AG09309 (cell line): ENCODE measurements at regions not wholly inside any gene's neighbourhood (a gene's known extent, or its start where the extent isn't known, plus 50 kb on each side); places are given as distances from the start of the nearest gene placed in this dataset.

Experiments used
- DNase-seq: peaks from one replicate; pipeline ENCODE4 v3.0.0-alpha.2; 2010; ENCODE audit warnings: low read depth
- H3K4me3 ChIP-seq: 2 replicates; pipeline ENCODE4 v1.5.1; 2011; ENCODE audit warnings: mild to moderate bottlenecking, low read depth, low read length, moderate library complexity; ENCODE audit not compliant: control insufficient read depth
- TF ChIP-seq, protein P1 (sequence below): IDR thresholded peaks from 2 replicates; pipeline ENCODE4 v1.5.1; 2011; ENCODE audit warnings: mild to moderate bottlenecking, low read depth, low read length, inconsistent platforms; ENCODE audit not compliant: insufficient read depth, control insufficient read depth; ENCODE audit errors: missing control alignments

DNA sequence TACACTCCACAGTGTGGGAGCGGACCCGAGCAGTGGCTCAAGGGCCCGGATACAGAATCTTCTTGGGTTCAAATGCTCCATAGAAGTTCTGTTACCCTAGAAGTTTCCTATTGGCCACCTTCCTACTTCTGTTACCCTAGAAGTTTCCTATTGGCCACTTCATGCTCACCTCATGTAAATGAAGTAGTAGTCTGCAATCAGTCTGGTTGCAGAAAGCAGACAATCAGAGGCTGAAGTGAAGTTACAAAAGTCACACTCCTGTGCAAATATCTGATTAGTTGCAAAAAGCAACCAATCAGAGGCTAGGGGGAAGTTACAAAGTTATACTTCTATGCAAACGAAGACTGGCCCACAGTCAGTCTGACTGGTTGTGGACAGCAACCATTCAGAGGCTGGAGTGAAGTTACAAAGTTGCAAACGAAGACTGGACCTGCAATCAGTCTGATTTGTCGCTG is 77.8 kb upstream of the CPNE8 start:
- no peak for DNase-seq
- no peak overlapping the region; the same call in 1 of the 2 replicates for H3K4me3 ChIP-seq
- TF ChIP-seq, protein P1, sequence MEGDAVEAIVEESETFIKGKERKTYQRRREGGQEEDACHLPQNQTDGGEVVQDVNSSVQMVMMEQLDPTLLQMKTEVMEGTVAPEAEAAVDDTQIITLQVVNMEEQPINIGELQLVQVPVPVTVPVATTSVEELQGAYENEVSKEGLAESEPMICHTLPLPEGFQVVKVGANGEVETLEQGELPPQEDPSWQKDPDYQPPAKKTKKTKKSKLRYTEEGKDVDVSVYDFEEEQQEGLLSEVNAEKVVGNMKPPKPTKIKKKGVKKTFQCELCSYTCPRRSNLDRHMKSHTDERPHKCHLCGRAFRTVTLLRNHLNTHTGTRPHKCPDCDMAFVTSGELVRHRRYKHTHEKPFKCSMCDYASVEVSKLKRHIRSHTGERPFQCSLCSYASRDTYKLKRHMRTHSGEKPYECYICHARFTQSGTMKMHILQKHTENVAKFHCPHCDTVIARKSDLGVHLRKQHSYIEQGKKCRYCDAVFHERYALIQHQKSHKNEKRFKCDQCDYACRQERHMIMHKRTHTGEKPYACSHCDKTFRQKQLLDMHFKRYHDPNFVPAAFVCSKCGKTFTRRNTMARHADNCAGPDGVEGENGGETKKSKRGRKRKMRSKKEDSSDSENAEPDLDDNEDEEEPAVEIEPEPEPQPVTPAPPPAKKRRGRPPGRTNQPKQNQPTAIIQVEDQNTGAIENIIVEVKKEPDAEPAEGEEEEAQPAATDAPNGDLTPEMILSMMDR, result no peak

DNA sequence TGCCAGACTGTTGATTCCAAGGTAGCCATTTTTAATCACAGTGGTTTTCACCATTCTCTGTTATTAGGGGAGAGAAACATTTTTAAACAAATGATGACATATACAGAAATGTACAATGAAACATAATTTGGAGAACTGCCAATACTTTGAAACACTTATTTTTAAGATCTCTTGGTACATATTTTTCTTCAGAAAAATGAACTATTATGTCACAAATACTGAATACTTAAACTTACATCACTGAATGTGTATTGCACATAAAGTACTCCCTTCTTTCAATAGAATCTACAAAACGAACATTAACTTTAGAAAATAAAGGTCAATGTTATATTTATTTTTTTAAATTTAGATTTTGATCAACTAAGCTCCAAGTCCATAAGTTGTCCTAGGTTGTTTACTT is 71.7 kb upstream of the CPNE8 start:
- TF ChIP-seq, protein P1, result no peak
- DNase-seq, result no peak
- H3K4me3 ChIP-seq, result no peak overlapping the region

DNA sequence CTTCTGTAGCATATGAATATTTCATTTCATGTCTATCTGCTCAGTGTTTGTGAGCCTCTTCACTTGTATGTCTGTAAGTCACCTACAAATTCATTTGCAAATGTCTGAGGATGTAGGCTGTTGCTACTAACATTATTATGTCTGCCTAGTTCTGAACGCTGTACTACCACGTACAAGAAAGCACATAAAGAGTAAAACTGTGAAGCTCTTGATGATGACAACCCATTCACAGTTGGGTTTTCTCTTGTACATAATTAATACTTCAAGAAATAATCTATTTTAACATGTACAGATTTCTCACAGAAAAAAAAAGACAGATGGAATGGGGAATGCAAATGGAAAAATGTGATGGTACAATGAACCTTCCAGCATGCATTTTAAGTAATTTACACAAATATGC is 64.3 kb upstream of the CPNE8 start:
- TF ChIP-seq, protein P1, result no peak
- no peak overlapping the region for H3K4me3 ChIP-seq
- no peak for DNase-seq

DNA sequence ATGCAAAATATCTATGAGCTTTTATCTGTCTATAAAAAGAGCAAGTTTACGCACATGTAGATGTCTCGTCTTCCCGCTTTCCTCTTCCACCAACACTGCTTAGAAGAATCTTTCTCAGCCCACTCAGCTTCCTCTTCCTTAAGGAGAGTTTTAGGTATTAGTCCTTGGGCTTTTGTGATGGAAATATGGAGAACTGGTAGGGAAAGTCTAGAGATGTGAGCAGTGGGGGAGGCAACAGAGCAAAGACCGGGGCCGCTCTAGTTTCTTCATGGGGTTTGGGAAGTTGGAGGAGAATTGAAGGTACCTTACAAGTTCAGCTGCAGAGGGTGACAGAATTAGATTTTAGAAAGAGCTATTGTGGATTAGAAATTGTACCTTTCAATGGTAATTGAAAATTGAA is 56.3 kb upstream of the CPNE8 start:
- TF ChIP-seq, protein P1, result no peak
- no peak for DNase-seq
- H3K4me3 ChIP-seq, result no peak overlapping the region

DNA sequence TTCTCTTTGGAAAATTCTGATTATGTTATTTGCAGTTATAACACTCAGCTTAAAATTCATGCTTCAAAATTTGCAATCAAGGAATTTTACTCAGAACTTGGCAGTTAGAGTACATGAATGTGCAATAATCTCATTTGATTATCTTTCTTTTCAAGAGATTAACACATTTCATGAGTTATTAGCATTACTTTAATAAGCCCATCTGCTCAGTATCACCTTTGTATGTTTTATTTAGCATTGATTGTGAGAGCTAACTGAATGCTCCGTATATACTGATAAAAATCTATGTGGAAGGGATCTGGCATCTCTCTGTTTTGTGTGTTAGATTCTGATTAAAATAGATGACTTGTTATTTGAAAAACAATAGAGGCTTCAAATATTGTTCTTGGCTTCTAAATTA is 55.6 kb upstream of the CPNE8 start:
- TF ChIP-seq, protein P1, result no peak
- DNase-seq, result no peak
- H3K4me3 ChIP-seq, result no peak overlapping the region

DNA sequence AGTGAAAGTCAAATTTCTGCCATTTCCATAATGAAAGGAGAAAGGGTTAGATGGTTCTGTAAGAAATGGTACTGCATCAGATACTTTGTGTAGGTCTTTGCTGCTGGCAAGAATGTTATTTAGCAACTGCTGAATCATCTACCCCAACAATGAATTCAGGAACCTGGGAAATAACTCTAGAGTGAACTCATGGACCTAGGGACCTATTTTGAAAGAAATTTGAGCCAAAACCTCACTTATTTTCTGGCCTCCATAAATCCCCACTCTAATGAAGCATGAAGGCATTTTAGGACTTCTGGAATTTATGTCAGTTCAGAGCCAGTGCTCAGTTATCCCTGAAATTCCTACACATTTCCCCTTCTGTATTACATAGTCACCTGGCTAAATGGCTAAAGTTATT is 50.9 kb upstream of the CPNE8 start:
- no peak for DNase-seq
- TF ChIP-seq, protein P1, result no peak
- no peak overlapping the region for H3K4me3 ChIP-seq
